GM10248 (cell line): ENCODE measurements at regions not wholly inside any gene's neighbourhood (a gene's known extent, or its start where the extent isn't known, plus 50 kb on each side); places are given as distances from the start of the nearest gene placed in this dataset.

Source experiments
- CTCF ChIA-PET: fragments of 300-600 bp; sonication (Branson Sonifier 250); formaldehyde crosslinking; extraction: SDS; loops from one replicate; lab custom pipeline; 2021; ENCODE audit warnings: antibody characterized with exemption; lab: Yijun Ruan, JAX
- POLR2A ChIA-PET: fragments of 350-650 bp; sonication (Branson Sonifier 250); formaldehyde crosslinking; extraction: SDS; loops from one replicate; lab custom pipeline; 2020; ENCODE audit warnings: antibody characterized with exemption; lab: Yijun Ruan, JAX
- DNase-seq: peaks from one replicate; pipeline ENCODE4 v3.0.0; 2012; ENCODE audit errors: extremely low spot score
- CTCF ChIP-seq: IDR thresholded peaks from 2 replicates; pipeline ENCODE4 v1.5.1; 2012; ENCODE audit warnings: mild to moderate bottlenecking, low read depth; ENCODE audit errors: extremely low read depth, missing control alignments, control extremely low read depth

GRCh38 chr1:5670590-5671350 is 321.5 kb downstream of the NPHP4 start:
- POLR2A ChIA-PET = no interaction called here
- TF ChIP-seq CTCF = no peak
- no peak for DNase-seq
- CTCF ChIA-PET = no interaction called here

- TF ChIP-seq CTCF = no peak
- DNase-seq = no peak
- ChIA-PET POLR2A (no interaction called here), CTCF (interaction anchor here (1.2 kb wide), 1 partner anchor 13 kb away, joined by 3 read pairs; no protein-coding TSS in a partner anchor)
Measured at GRCh38 chr1:5667513-5668325, 324.5 kb downstream of the NPHP4 start.

GRCh38 chr1:5664906-5665875 is 327.0 kb downstream of the NPHP4 start:
- ChIA-PET CTCF (no interaction called here), POLR2A (no interaction called here)
- no peak for TF ChIP-seq CTCF
- DNase-seq = no peak

- TF ChIP-seq CTCF = no peak
- POLR2A ChIA-PET = no interaction called here
- CTCF ChIA-PET = no interaction called here
- DNase-seq = no peak
Measured at GRCh38 chr1:5664081-5664768, 328.0 kb downstream of the NPHP4 start.

- ChIA-PET POLR2A (no interaction called here), CTCF (no interaction called here)
- DNase-seq = no peak
- TF ChIP-seq CTCF = no peak
Measured at GRCh38 chr1:5662744-5663126, 329.5 kb downstream of the NPHP4 start.
